ENCODE measurements at regions not wholly inside any gene's neighbourhood (a gene's known extent, or its start where the extent isn't known, plus 50 kb on each side); places are given as distances from the start of the nearest gene placed in this dataset.

- Mint-ChIP-seq H3K27ac (no peak overlapping the region), H3K27me3 (no peaks in the 10 kb centered on the region), H3K36me3 (ENCODE audit: low read depth) (no peaks in the 10 kb centered on the region), H3K9me3 (peaks cover 2% of the 10 kb centered on the region), H3K4me3 (no peak overlapping the region), H3K4me1 (no peaks in the 10 kb centered on the region)
- TF ChIP-seq CTCF (IDR thresholded peaks at IDR 0.05): no peak
- DNase-seq: no peak
- ATAC-seq (ENCODE audit: low read depth): no peak
- ChIA-PET POLR2A (no interaction called here), CTCF (no interaction called here)
- intact Hi-C loops (cut with micrococcal nuclease): no loop called here
These were observed 199.3 kb upstream of the DEPDC1 start for GRCh38 chr1:68696221-68696620.

- H3K36me3 Mint-ChIP-seq (ENCODE audit: low read depth): no peaks in the 10 kb centered on the region
- DNase-seq (no peak), ATAC-seq (ENCODE audit: low read depth) (no peak)
- CTCF ChIA-PET: no interaction called here
- no peak overlapping the region for H3K4me3 Mint-ChIP-seq
- H3K27ac Mint-ChIP-seq: no peak overlapping the region
- intact Hi-C loops (cut with micrococcal nuclease): no loop called here
- no peaks in the 10 kb centered on the region for H3K27me3 Mint-ChIP-seq
- POLR2A ChIA-PET: no interaction called here
- H3K9me3 Mint-ChIP-seq: peaks cover 3% of the 10 kb centered on the region
- no peak for TF ChIP-seq CTCF (IDR thresholded peaks at IDR 0.05)
- no peaks in the 10 kb centered on the region for H3K4me1 Mint-ChIP-seq
These were observed 207.1 kb upstream of the DEPDC1 start for GRCh38 chr1:68703921-68704354.

- no peak for TF ChIP-seq CTCF (IDR thresholded peaks at IDR 0.05)
- CTCF ChIA-PET: no interaction called here
- ATAC-seq (ENCODE audit: low read depth) (no peak), DNase-seq (no peak)
- no peaks in the 10 kb centered on the region for H3K36me3 Mint-ChIP-seq (ENCODE audit: low read depth)
- peaks cover 8% of the 10 kb centered on the region for H3K9me3 Mint-ChIP-seq
- H3K4me1 Mint-ChIP-seq: no peaks in the 10 kb centered on the region
- H3K27me3 Mint-ChIP-seq: no peaks in the 10 kb centered on the region
- no peak overlapping the region for H3K4me3 Mint-ChIP-seq
- H3K27ac Mint-ChIP-seq: no peak overlapping the region
- POLR2A ChIA-PET: no interaction called here
- intact Hi-C loops (cut with micrococcal nuclease): no loop called here
These were observed 208.0 kb upstream of the DEPDC1 start for GRCh38 chr1:68704800-68705443.

- peaks cover 8% of the 10 kb centered on the region for H3K9me3 Mint-ChIP-seq
- ChIA-PET POLR2A (no interaction called here), CTCF (no interaction called here)
- intact Hi-C loops (cut with micrococcal nuclease): no loop called here
- H3K36me3 Mint-ChIP-seq (ENCODE audit: low read depth): no peaks in the 10 kb centered on the region
- H3K27me3 Mint-ChIP-seq: no peaks in the 10 kb centered on the region
- no peak overlapping the region for H3K27ac Mint-ChIP-seq
- H3K4me1 Mint-ChIP-seq: no peaks in the 10 kb centered on the region
- H3K4me3 Mint-ChIP-seq: no peak overlapping the region
- ATAC-seq (ENCODE audit: low read depth) (no peak), DNase-seq (no peak)
- TF ChIP-seq CTCF (IDR thresholded peaks at IDR 0.05): no peak
These were observed 208.6 kb upstream of the DEPDC1 start for GRCh38 chr1:68705466-68705865.

- no peak for ATAC-seq (ENCODE audit: low read depth)
- TF ChIP-seq CTCF (IDR thresholded peaks at IDR 0.05): no peak
- ChIA-PET POLR2A (no interaction called here), CTCF (no interaction called here)
- no peaks in the 10 kb centered on the region for H3K27me3 Mint-ChIP-seq
- no peak overlapping the region for H3K4me3 Mint-ChIP-seq
- DNase-seq: no peak
- no peak overlapping the region for H3K27ac Mint-ChIP-seq
- H3K4me1 Mint-ChIP-seq: no peaks in the 10 kb centered on the region
- intact Hi-C loops (cut with micrococcal nuclease): no loop called here
- H3K9me3 Mint-ChIP-seq: peaks cover 8% of the 10 kb centered on the region
- H3K36me3 Mint-ChIP-seq (ENCODE audit: low read depth): no peaks in the 10 kb centered on the region
These were observed 209.9 kb upstream of the DEPDC1 start for GRCh38 chr1:68706639-68707317.

Data from activated B cell treated with CpG ODN at 0.5 μM for 24 hours (primary cell).